Large intestine (tissue), 3 donors: ENCODE measurements at regions not wholly inside any gene's neighbourhood (a gene's known extent, or its start where the extent isn't known, plus 50 kb on each side); places are given as distances from the start of the nearest gene placed in this dataset.

Source experiments
- DNase-seq, 2 donors: peaks; one replicate each; pipeline versions ENCODE4 v3.0.0 to v3.0.0-alpha.2; 2013
- H3K27ac ChIP-seq: one replicate; pipeline ENCODE4 v1.5.1; 2013; ENCODE audit warnings: low read length
- H3K27me3 ChIP-seq: 2 replicates; pipeline ENCODE4 v1.6.1; 2013; ENCODE audit warnings: low read length; ENCODE audit not compliant: control insufficient read depth, insufficient read depth
- H3K36me3 ChIP-seq: 2 replicates; pipeline ENCODE4 v1.6.1; 2013; ENCODE audit warnings: low read length; ENCODE audit not compliant: control insufficient read depth, insufficient read depth
- H3K4me1 ChIP-seq: one replicate; pipeline ENCODE4 v1.6.1; 2013; ENCODE audit warnings: low read length; ENCODE audit not compliant: control insufficient read depth, insufficient read depth
- H3K4me3 ChIP-seq: one replicate; pipeline ENCODE4 v1.5.1; 2013; ENCODE audit warnings: low read length
- H3K9me3 ChIP-seq: one replicate; pipeline ENCODE4 v1.6.1; 2013; ENCODE audit warnings: mild to moderate bottlenecking, low read depth, low read length, moderate library complexity; ENCODE audit not compliant: control insufficient read depth
- WGBS: methylation state at CpG from one replicate; pipeline ENCODE4 v1.1.5; 2013; ENCODE audit warnings: low lambda C conversion rate; ENCODE audit not compliant: insufficient coverage; 5-methylcytosine and 5-hydroxymethylcytosine counted together

GRCh38 chr18:26768385-26768784, 97.1 kb downstream of the AQP4 start:
- no peaks in the 10 kb centered on the region for H3K4me1 ChIP-seq
- H3K27ac ChIP-seq = no peak overlapping the region
- WGBS = no CpG with 5 or more reads among the region's 7 CpGs
- H3K9me3 ChIP-seq = no peaks in the 10 kb centered on the region
- no peaks in the 10 kb centered on the region for H3K27me3 ChIP-seq
- H3K36me3 ChIP-seq = no peaks in the 10 kb centered on the region
- DNase-seq = no peak
- no peak overlapping the region for H3K4me3 ChIP-seq

DNA sequence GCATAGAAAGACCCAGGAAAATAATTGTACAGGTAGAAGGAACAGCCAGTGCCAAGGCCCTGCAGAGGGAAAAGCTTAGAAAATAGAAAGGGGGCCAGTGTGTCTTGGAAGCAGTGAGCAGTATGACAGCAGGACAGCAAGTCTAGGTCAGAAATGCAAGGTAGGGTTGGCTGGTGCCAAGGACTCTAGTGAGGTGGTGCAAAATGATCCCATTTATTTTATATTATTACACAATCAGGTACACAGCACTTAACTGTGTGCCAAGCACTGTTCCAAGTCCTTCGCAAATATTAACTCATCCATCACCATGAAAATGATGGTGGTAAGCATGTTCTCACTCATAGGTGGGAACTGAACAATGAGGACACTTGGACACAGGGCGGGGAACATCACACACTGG, 100.0 kb downstream of the AQP4 start:
- Histone ChIP-seq H3K36me3 (no peaks in the 10 kb centered on the region), H3K4me1 (no peaks in the 10 kb centered on the region), H3K4me3 (no peak overlapping the region), H3K27ac (no peak overlapping the region), H3K9me3 (no peaks in the 10 kb centered on the region), H3K27me3 (no peaks in the 10 kb centered on the region)
- no CpG with 5 or more reads among the region's 2 CpGs for WGBS
- DNase-seq = no peak

DNA sequence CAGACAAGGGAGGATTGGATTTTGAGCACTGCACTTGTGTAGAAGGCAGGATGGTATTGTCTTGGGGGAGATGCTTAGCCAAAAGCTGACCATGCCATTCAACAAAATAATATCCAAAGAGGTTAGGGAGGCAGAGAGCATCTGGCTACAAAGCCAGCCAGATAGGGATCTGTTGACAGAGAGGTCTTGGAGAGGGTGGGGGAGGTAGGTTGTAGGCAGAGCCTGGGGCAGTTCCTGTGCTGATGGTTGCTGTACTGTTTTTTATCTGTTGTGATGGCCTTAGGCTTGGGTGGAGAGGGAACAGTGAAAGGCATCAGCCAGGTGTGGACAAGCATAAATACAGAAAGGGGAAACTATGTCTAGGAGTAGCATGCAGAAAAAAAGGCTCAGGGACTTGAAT, 100.9 kb downstream of the AQP4 start:
- H3K4me3 ChIP-seq = no peak overlapping the region
- H3K27me3 ChIP-seq = no peaks in the 10 kb centered on the region
- H3K9me3 ChIP-seq = no peaks in the 10 kb centered on the region
- no peak overlapping the region for H3K27ac ChIP-seq
- H3K4me1 ChIP-seq = no peaks in the 10 kb centered on the region
- DNase-seq = no peak
- no peaks in the 10 kb centered on the region for H3K36me3 ChIP-seq

- Histone ChIP-seq H3K9me3 (no peaks in the 10 kb centered on the region), H3K36me3 (no peaks in the 10 kb centered on the region), H3K27me3 (no peaks in the 10 kb centered on the region), H3K4me3 (no peak overlapping the region), H3K27ac (no peak overlapping the region), H3K4me1 (no peaks in the 10 kb centered on the region)
- DNase-seq = no peak
- no CpG with 5 or more reads among the region's 1 CpG for WGBS
Measured at GRCh38 chr18:26764177-26764576, 101.3 kb downstream of the AQP4 start.

GRCh38 chr18:26763446-26764110, 101.9 kb downstream of the AQP4 start:
- Histone ChIP-seq H3K27ac (no peak overlapping the region), H3K27me3 (no peaks in the 10 kb centered on the region), H3K4me3 (no peak overlapping the region), H3K36me3 (no peaks in the 10 kb centered on the region), H3K4me1 (no peaks in the 10 kb centered on the region), H3K9me3 (no peaks in the 10 kb centered on the region)
- 100% methylated on average over 2 of the region's 6 CpGs for WGBS
- DNase-seq = no peak

GRCh38 chr18:26757263-26758019, 108.1 kb downstream of the AQP4 start:
- 8% methylated on average over 2 of the region's 4 CpGs for WGBS
- no peak overlapping the region for H3K27ac ChIP-seq

DNA sequence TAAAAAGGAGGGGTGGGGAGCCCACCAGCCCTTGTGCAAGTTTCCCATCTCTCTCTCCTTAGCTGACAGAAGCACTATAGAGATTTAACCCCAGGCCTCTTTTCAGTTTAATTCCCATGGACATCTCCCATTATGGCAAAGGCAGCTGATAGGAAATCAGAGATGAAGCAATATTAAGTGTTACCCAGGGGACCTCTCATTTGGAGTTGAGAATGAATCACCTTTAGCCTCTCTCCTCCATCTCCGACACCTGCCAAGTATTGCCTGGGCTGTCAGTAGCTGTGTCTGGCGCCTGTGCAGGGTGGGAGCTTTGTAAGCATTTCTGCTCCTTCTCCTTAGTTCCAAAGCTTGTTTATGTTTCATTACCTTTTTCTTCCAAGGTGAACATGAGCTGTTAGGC, 109.0 kb downstream of the AQP4 start:
- no peak for DNase-seq
- Histone ChIP-seq H3K9me3 (no peaks in the 10 kb centered on the region), H3K36me3 (no peaks in the 10 kb centered on the region), H3K27me3 (no peaks in the 10 kb centered on the region), H3K27ac (no peak overlapping the region), H3K4me3 (no peak overlapping the region), H3K4me1 (no peaks in the 10 kb centered on the region)
- no CpG with 5 or more reads among the region's 2 CpGs for WGBS

More at GRCh38 chr18:26757263-26758019, 108.1 kb downstream of the AQP4 start:
- DNase-seq = peak in 1 of 2 donors; percentile 43
- no peaks in the 10 kb centered on the region for H3K4me1 ChIP-seq
- H3K36me3 ChIP-seq = no peaks in the 10 kb centered on the region
- no peak overlapping the region for H3K4me3 ChIP-seq
- no peaks in the 10 kb centered on the region for H3K27me3 ChIP-seq
- no peaks in the 10 kb centered on the region for H3K9me3 ChIP-seq

GRCh38 chr18:26746826-26747475, 118.6 kb downstream of the AQP4 start:
- no peaks in the 10 kb centered on the region for H3K27me3 ChIP-seq
- H3K4me3 ChIP-seq = no peak overlapping the region
- H3K27ac ChIP-seq = no peak overlapping the region
- H3K36me3 ChIP-seq = no peaks in the 10 kb centered on the region
- no peaks in the 10 kb centered on the region for H3K4me1 ChIP-seq
- DNase-seq = no peak
- H3K9me3 ChIP-seq = no peaks in the 10 kb centered on the region
- WGBS = 100% methylated on average over 1 of the region's 10 CpGs

- Histone ChIP-seq H3K4me3 (no peak overlapping the region), H3K27ac (no peak overlapping the region)
Measured at GRCh38 chr18:26746398-26746797, 119.1 kb downstream of the AQP4 start.

GRCh38 chr18:26745288-26746181, 120.0 kb downstream of the AQP4 start:
- no peaks in the 10 kb centered on the region for H3K27me3 ChIP-seq
- no peaks in the 10 kb centered on the region for H3K36me3 ChIP-seq
- H3K4me3 ChIP-seq = no peak overlapping the region
- DNase-seq = no peak
- no peak overlapping the region for H3K27ac ChIP-seq
- 100% methylated on average over 1 of the region's 6 CpGs for WGBS
- H3K4me1 ChIP-seq = no peaks in the 10 kb centered on the region
- H3K9me3 ChIP-seq = no peaks in the 10 kb centered on the region

More at GRCh38 chr18:26746398-26746797, 119.1 kb downstream of the AQP4 start:
- DNase-seq = no peak
- Histone ChIP-seq H3K27me3 (no peaks in the 10 kb centered on the region), H3K36me3 (no peaks in the 10 kb centered on the region), H3K4me1 (no peaks in the 10 kb centered on the region), H3K9me3 (no peaks in the 10 kb centered on the region)
- whole genome bisulfite sequencing = 71% methylated on average over 4 of the region's 5 CpGs
